DOHH2 (cell line): ENCODE measurements at regions not wholly inside any gene's neighbourhood (a gene's known extent, or its start where the extent isn't known, plus 50 kb on each side); places are given as distances from the start of the nearest gene placed in this dataset.
"Not testable (repeated sequence)": the region's sequence is repeated elsewhere in the genome, so short reads cannot be mapped to it uniquely, and the experiment has no call there.

Source experiments
- H3F3A ChIP-seq: fragments of 200-600 bp; sonication (generic), shearing (Covaris generic); 2 replicates; pipeline ENCODE4 v1.6.0; 2016; ENCODE audit warnings: antibody characterized with exemption, mild to moderate bottlenecking; ENCODE audit not compliant: control insufficient read depth, insufficient read depth
- H3K27ac ChIP-seq: fragments of 200-600 bp; sonication (generic); 2 replicates; pipeline ENCODE4 v1.5.1; 2014; ENCODE audit warnings: low read depth, mild to moderate bottlenecking, low read length, moderate library complexity
- H3K27me3 ChIP-seq: fragments of 200-600 bp; sonication (generic); 2 replicates; pipeline ENCODE4 v1.6.1; 2014; ENCODE audit warnings: mild to moderate bottlenecking, low read length, mixed read lengths; ENCODE audit not compliant: control insufficient read depth
- H3K36me3 ChIP-seq: fragments of 200-600 bp; sonication (generic); 2 replicates; pipeline ENCODE4 v1.6.1; 2014; ENCODE audit warnings: mild to moderate bottlenecking, low read length, moderate library complexity, mixed read lengths; ENCODE audit not compliant: control insufficient read depth
- H3K4me1 ChIP-seq: fragments of 200-600 bp; sonication (generic); 2 replicates; pipeline ENCODE4 v1.6.1; 2014; ENCODE audit warnings: mild to moderate bottlenecking, low read length, mixed read lengths; ENCODE audit not compliant: control insufficient read depth
- H3K4me2 ChIP-seq: fragments of 200-600 bp; sonication (generic); 2 replicates; pipeline ENCODE4 v1.6.0; 2014; ENCODE audit warnings: mild to moderate bottlenecking, low read length, moderate library complexity
- H3K4me3 ChIP-seq: fragments of 200-600 bp; sonication (generic); 2 replicates; pipeline ENCODE4 v1.5.1; 2014; ENCODE audit warnings: mild to moderate bottlenecking, low read length, mixed read lengths
- H3K79me2 ChIP-seq: fragments of 200-600 bp; sonication (generic); 2 replicates; pipeline ENCODE4 v1.6.1; 2014; ENCODE audit warnings: mild to moderate bottlenecking, low read length, mixed read lengths; ENCODE audit not compliant: control insufficient read depth
- H3K9me2 ChIP-seq: fragments of 200-600 bp; sonication (generic); replicated peaks from 2 replicates; pipeline ENCODE4 v1.6.1; 2014; ENCODE audit warnings: mild to moderate bottlenecking, low read length, mixed read lengths; ENCODE audit not compliant: control insufficient read depth
- H3K9me3 ChIP-seq: fragments of 200-600 bp; sonication (generic); 2 replicates; pipeline ENCODE4 v1.6.1; 2014; ENCODE audit warnings: antibody characterized with exemption, low read length, mixed read lengths; ENCODE audit not compliant: control insufficient read depth, insufficient read depth
- H4K20me1 ChIP-seq: fragments of 200-600 bp; sonication (generic); 2 replicates; pipeline ENCODE4 v1.6.0; 2014; ENCODE audit warnings: low read depth, mild to moderate bottlenecking, antibody characterized with exemption, low read length, moderate library complexity; ENCODE audit not compliant: control insufficient read depth, insufficient read depth
- EZH2phosphoT487 ChIP-seq: fragments of 200-600 bp; sonication (generic); IDR thresholded peaks from 2 replicates; pipeline ENCODE4 v1.6.1; 2017; ENCODE audit warnings: borderline replicate concordance, mild to moderate bottlenecking, antibody characterized with exemption, low read length, moderate library complexity, mixed read lengths
- TF ChIP-seq, protein P1 (sequence below): fragments of 200-600 bp; sonication (generic); IDR thresholded peaks from one replicate; pipeline ENCODE4 v1.5.1; 2014; ENCODE audit warnings: antibody characterized with exemption, mild to moderate bottlenecking, low read depth, low read length; ENCODE audit not compliant: poor library complexity, severe bottlenecking

DNA sequence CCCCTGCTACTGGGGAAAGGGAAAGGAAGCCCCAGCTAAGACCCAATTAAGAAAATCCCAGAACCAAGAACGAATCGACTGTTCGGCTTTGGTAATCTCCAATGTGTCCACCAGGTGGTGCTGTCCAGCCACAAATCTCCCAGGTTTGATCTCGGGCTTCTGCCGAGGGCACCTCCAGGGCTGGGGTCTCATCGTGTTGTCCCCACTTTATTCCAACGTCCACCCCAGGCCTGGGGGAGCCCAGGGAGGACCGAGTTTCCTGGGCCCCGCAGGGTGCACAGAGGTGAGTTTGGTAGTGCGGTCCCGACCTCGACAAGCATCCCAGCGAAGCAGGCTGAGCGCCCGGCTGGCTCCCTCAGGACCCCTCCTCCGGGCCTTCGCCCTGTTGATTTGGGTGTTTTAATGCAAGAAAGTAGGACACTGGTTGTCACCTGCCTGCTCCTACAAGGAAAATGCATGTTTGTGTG, 185.1 kb downstream of the GOLGA6L6 start:
- Histone ChIP-seq H3K36me3 (no peaks in the 10 kb centered on the region), H4K20me1 (no peaks in the 10 kb centered on the region), H3F3A (no peaks in the 10 kb centered on the region), H3K79me2 (no peaks in the 10 kb centered on the region), H3K27me3 (no peaks in the 10 kb centered on the region), H3K4me3 (no peak overlapping the region), H3K4me2 (no peak overlapping the region), H3K9me2 (no peaks in the 10 kb centered on the region), H3K9me3 (no peaks in the 10 kb centered on the region), H3K27ac (no peak overlapping the region), H3K4me1 (peaks cover 8% of the 10 kb centered on the region; the same call in 1 of the 2 replicates)
- TF ChIP-seq, protein P1, sequence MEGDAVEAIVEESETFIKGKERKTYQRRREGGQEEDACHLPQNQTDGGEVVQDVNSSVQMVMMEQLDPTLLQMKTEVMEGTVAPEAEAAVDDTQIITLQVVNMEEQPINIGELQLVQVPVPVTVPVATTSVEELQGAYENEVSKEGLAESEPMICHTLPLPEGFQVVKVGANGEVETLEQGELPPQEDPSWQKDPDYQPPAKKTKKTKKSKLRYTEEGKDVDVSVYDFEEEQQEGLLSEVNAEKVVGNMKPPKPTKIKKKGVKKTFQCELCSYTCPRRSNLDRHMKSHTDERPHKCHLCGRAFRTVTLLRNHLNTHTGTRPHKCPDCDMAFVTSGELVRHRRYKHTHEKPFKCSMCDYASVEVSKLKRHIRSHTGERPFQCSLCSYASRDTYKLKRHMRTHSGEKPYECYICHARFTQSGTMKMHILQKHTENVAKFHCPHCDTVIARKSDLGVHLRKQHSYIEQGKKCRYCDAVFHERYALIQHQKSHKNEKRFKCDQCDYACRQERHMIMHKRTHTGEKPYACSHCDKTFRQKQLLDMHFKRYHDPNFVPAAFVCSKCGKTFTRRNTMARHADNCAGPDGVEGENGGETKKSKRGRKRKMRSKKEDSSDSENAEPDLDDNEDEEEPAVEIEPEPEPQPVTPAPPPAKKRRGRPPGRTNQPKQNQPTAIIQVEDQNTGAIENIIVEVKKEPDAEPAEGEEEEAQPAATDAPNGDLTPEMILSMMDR, result peak; percentile 93
- TF ChIP-seq EZH2phosphoT487, result no peak

DNA sequence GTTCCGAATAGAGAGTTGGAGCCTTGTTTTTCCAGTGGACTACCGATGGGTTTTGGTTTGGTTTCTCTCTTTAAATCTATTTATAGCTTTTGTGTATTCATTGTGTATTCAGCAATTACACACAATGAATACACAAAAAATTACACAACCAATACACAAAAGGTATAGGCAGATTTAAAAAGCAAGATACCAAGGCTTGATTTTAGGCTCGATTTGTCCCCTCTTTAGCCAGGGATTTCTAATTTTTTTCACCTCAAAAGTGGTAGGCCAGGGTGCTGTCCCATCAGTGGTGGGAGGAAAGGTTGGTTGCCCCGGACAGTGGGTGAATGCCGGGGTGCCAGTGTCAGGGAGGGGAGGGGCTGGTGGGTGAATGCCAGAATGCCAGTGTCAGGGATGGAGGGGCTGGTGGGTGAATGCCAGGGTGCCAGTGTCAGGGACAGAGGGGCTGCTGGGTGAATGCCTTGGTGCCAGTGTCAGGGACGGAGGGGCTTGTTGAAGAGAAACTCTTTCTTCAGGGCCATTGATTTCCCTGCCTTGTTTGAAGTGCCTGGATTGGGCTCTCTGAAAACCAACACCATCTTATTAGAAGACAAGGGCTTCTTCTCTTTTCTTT, 186.2 kb downstream of the GOLGA6L6 start:
- H3K27ac ChIP-seq, result no peak overlapping the region
- H3K4me2 ChIP-seq, result no peak overlapping the region
- H3F3A ChIP-seq, result no peaks in the 10 kb centered on the region
- H4K20me1 ChIP-seq, result no peaks in the 10 kb centered on the region
- H3K27me3 ChIP-seq, result no peaks in the 10 kb centered on the region
- no peak overlapping the region for H3K4me3 ChIP-seq
- H3K9me2 ChIP-seq, result no peaks in the 10 kb centered on the region
- no peaks in the 10 kb centered on the region for H3K79me2 ChIP-seq
- peaks cover 8% of the 10 kb centered on the region; the same call in 1 of the 2 replicates for H3K4me1 ChIP-seq
- TF ChIP-seq, protein P1, result no peak
- TF ChIP-seq EZH2phosphoT487, result no peak
- no peaks in the 10 kb centered on the region for H3K36me3 ChIP-seq
- no peaks in the 10 kb centered on the region for H3K9me3 ChIP-seq

DNA sequence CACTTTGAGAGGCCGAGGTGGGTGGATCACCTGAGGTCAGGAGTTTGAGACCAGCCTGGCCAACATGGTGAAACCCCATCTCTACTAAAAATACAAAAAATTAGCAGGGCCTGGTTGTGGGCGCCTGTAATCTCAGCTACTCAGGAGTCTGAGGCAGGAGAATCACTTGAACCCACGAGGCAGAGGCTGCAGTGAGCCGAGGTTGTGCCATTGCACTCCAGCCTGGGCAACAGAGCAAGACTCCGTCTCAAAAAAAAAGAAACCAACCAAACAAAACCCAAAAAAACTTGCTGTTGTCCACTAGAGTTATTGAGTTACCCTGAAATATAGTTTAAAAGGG, 186.7 kb downstream of the GOLGA6L6 start:
- H3K4me3 ChIP-seq, H3K4me2 ChIP-seq, H3K9me2 ChIP-seq, H3K27me3 ChIP-seq, H3F3A ChIP-seq, H3K79me2 ChIP-seq, H3K36me3 ChIP-seq, H3K27ac ChIP-seq, H3K4me1 ChIP-seq, H4K20me1 ChIP-seq, H3K9me3 ChIP-seq: not testable (repeated sequence)

DNA sequence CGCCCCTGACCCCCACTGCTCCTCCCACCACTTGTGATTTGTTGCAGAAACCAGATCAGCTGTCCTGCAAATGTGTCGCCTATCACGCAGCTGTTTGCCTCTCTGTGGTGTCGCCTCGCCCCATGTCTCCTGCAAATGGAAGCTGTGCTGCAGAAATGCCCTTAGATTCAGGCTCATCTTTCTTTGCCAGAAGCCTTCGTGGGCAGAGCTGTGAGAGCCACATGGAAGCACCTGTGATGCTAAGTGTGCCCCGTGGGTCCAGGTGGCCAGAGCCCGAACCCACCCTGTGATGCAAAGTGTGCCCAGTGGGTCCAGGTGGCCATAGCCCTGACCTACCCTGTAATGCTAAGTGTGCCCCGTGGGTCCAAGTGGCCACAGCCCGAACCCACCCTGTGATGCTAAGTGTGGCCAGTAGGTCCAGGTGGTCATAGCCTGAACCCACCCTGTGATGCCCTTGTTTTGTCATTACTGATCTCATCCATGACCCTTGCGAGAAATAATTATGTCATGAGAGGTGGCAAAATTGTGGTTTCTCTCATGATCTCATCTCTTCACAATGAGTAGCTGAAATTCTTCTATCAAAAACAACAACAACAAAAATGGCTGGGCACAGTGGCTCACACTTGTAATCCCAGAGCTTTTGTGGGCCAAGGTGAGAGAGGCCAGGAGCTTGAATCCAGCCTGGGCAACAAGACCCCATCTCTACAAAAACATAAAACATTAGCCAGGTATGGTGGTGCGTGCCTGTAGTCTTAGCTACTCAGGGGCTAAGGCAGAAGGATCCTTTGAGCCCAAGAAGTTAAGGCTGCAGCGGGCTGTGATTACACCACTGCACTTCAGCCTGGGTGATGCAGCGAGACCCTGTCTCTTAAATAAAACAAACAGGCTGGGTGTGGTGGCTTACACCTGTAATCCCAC, 187.4 kb downstream of the GOLGA6L6 start:
- TF ChIP-seq, protein P1, result no peak
- TF ChIP-seq EZH2phosphoT487, result no peak
- Histone ChIP-seq H3K27me3 (no peaks in the 10 kb centered on the region), H4K20me1 (no peaks in the 10 kb centered on the region), H3K9me2 (no peaks in the 10 kb centered on the region), H3K36me3 (no peaks in the 10 kb centered on the region), H3K4me1 (peaks cover 8% of the 10 kb centered on the region; the same call in 1 of the 2 replicates), H3K27ac (no peak overlapping the region), H3K4me3 (no peak overlapping the region), H3K9me3 (no peaks in the 10 kb centered on the region; the same call in 1 of the 2 replicates), H3F3A (no peaks in the 10 kb centered on the region), H3K4me2 (no peak overlapping the region), H3K79me2 (no peaks in the 10 kb centered on the region)
